ENCODE measurements at regions not wholly inside any gene's neighbourhood (a gene's known extent, or its start where the extent isn't known, plus 50 kb on each side); places are given as distances from the start of the nearest gene placed in this dataset.

GRCh38 chr4:34196375-34196774 is 2047.9 kb downstream of the ARAP2 start:
- no peak for TF ChIP-seq CTCF (IDR thresholded peaks at IDR 0.05; ENCODE audit: low read depth, low read length)
- no peak for DNase-seq (ENCODE audit: low read depth, low spot score)
- no peak overlapping the region for H3K4me3 ChIP-seq (ENCODE audit: low read depth, low read length)
- in situ Hi-C loops (cut with HindIII; ENCODE audit: low sequenced_read_pairs): no loop called here

GRCh38 chr4:34198966-34199365 is 2045.3 kb downstream of the ARAP2 start:
- no peak for TF ChIP-seq CTCF (IDR thresholded peaks at IDR 0.05; ENCODE audit: low read depth, low read length)
- in situ Hi-C loops (cut with HindIII; ENCODE audit: low sequenced_read_pairs): no loop called here
- no peak overlapping the region for H3K4me3 ChIP-seq (ENCODE audit: low read depth, low read length)
- DNase-seq (ENCODE audit: low read depth, low spot score): no peak

- in situ Hi-C loops (cut with HindIII; ENCODE audit: low sequenced_read_pairs): no loop called here
- no peak overlapping the region for H3K4me3 ChIP-seq (ENCODE audit: low read depth, low read length)
- TF ChIP-seq CTCF (IDR thresholded peaks at IDR 0.05; ENCODE audit: low read depth, low read length): no peak
- no peak for DNase-seq (ENCODE audit: low read depth, low spot score)
Measured at GRCh38 chr4:34200535-34200934, 2043.8 kb downstream of the ARAP2 start.

GRCh38 chr4:34202154-34202553 is 2042.2 kb downstream of the ARAP2 start:
- in situ Hi-C loops (cut with HindIII; ENCODE audit: low sequenced_read_pairs): no loop called here
- TF ChIP-seq CTCF (IDR thresholded peaks at IDR 0.05; ENCODE audit: low read depth, low read length): no peak

GRCh38 chr4:34220601-34221000 is 2023.7 kb downstream of the ARAP2 start:
- H3K4me3 ChIP-seq (ENCODE audit: low read depth, low read length): no peak overlapping the region
- no peak for TF ChIP-seq CTCF (IDR thresholded peaks at IDR 0.05; ENCODE audit: low read depth, low read length)
- DNase-seq (ENCODE audit: low read depth, low spot score): no peak
- in situ Hi-C loops (cut with HindIII; ENCODE audit: low sequenced_read_pairs): no loop called here

More at GRCh38 chr4:34202154-34202553, 2042.2 kb downstream of the ARAP2 start:
- DNase-seq (ENCODE audit: low read depth, low spot score): no peak
- no peak overlapping the region for H3K4me3 ChIP-seq (ENCODE audit: low read depth, low read length)

GRCh38 chr4:34221986-34222385 is 2022.3 kb downstream of the ARAP2 start:
- in situ Hi-C loops (cut with HindIII; ENCODE audit: low sequenced_read_pairs): no loop called here
- H3K4me3 ChIP-seq (ENCODE audit: low read depth, low read length): no peak overlapping the region
- DNase-seq (ENCODE audit: low read depth, low spot score): no peak
- no peak for TF ChIP-seq CTCF (IDR thresholded peaks at IDR 0.05; ENCODE audit: low read depth, low read length)

GRCh38 chr4:34236118-34236517 is 2008.2 kb downstream of the ARAP2 start:
- DNase-seq (ENCODE audit: low read depth, low spot score): no peak
- no peak overlapping the region for H3K4me3 ChIP-seq (ENCODE audit: low read depth, low read length)
- TF ChIP-seq CTCF (IDR thresholded peaks at IDR 0.05; ENCODE audit: low read depth, low read length): no peak
- in situ Hi-C loops (cut with HindIII; ENCODE audit: low sequenced_read_pairs): no loop called here

All from astrocyte of the spinal cord (primary cell).